ENCODE measurements at regions not wholly inside any gene's neighbourhood (a gene's known extent, or its start where the extent isn't known, plus 50 kb on each side); places are given as distances from the start of the nearest gene placed in this dataset.

- no peak for DNase-seq (ENCODE audit: low spot score)
- no CpG with 5 or more reads among the region's 5 CpGs for WGBS, 2 donors (ENCODE audit: extremely low coverage in 2 of 2, insufficient read length in 2 of 2, insufficient replicate concordance in 1 of 2)
These were observed 148.6 kb downstream of the MIS18A start for GRCh38 chr21:32130031-32130891.

GRCh38 chr21:32127081-32127480 is 151.8 kb downstream of the MIS18A start:
- DNase-seq (ENCODE audit: low spot score): no peak
- Histone ChIP-seq H3K27me3 (ENCODE audit: control insufficient read depth in 3 of 3, insufficient read depth in 3 of 3, low read depth in 1 of 3, low read length in 3 of 3) (no peaks in the 10 kb centered on the region), H3K9ac (ENCODE audit: low read depth, low read length, poor library complexity) (no peak overlapping the region), H4K91ac (ENCODE audit: low read depth, low read length, poor library complexity) (no peak overlapping the region), H3K36me3 (replicated peaks in 1 of 2; ENCODE audit: control insufficient read depth in 2 of 2, insufficient read depth in 2 of 2, low read length in 2 of 2) (no peaks in the 10 kb centered on the region), H3K23ac (ENCODE audit: low read depth, low read length, poor library complexity) (no peak overlapping the region), H2BK12ac (ENCODE audit: low read length) (no peak overlapping the region), H3K9me3 (replicated peaks in 1 of 2; ENCODE audit: control insufficient read depth in 2 of 2, insufficient read depth in 1 of 2, low read depth in 1 of 2, low read length in 2 of 2) (no peaks in the 10 kb centered on the region), H3K4me3 (ENCODE audit: low read length in 2 of 2) (no peak overlapping the region), H2BK5ac (ENCODE audit: low read length) (no peak overlapping the region), H3K79me1 (ENCODE audit: low read depth, low read length) (no peaks in the 10 kb centered on the region), H3K27ac (replicated peaks; ENCODE audit: low read length) (no peak overlapping the region), H3K14ac (ENCODE audit: low read length) (no peak overlapping the region), H4K8ac (ENCODE audit: low read depth, low read length) (no peak overlapping the region), H2BK15ac (ENCODE audit: low read length) (no peak overlapping the region), H3K4me1 (ENCODE audit: control insufficient read depth in 2 of 2, insufficient read depth in 1 of 2, low read depth in 1 of 2, low read length in 2 of 2) (no peaks in the 10 kb centered on the region), H3K4me2 (ENCODE audit: insufficient read depth, low read length, poor library complexity, severe bottlenecking) (no peak overlapping the region), H3K4ac (ENCODE audit: low read length) (no peak overlapping the region), H3K18ac (ENCODE audit: low read length) (no peak overlapping the region), H2BK120ac (ENCODE audit: low read depth, low read length) (no peak overlapping the region), H2AFZ (ENCODE audit: low read length) (no peak overlapping the region), H2AK5ac (ENCODE audit: low read depth, low read length) (no peak overlapping the region)
- no CpG with 5 or more reads among the region's 3 CpGs for WGBS, 2 donors (ENCODE audit: extremely low coverage in 2 of 2, insufficient read length in 2 of 2, insufficient replicate concordance in 1 of 2)

More at GRCh38 chr21:32130031-32130891, 148.6 kb downstream of the MIS18A start:
- no peak overlapping the region for H3K4ac ChIP-seq (ENCODE audit: low read length)
- no peak overlapping the region for H2BK120ac ChIP-seq (ENCODE audit: low read depth, low read length)
- H2BK12ac ChIP-seq (ENCODE audit: low read length): no peak overlapping the region
- H2AFZ ChIP-seq (ENCODE audit: low read length): no peak overlapping the region
- H3K27me3 ChIP-seq (ENCODE audit: control insufficient read depth in 3 of 3, insufficient read depth in 3 of 3, low read depth in 1 of 3, low read length in 3 of 3): no peaks in the 10 kb centered on the region
- no peak overlapping the region for H2AK5ac ChIP-seq (ENCODE audit: low read depth, low read length)
- H3K36me3 ChIP-seq (replicated peaks in 1 of 2; ENCODE audit: control insufficient read depth in 2 of 2, insufficient read depth in 2 of 2, low read length in 2 of 2): no peaks in the 10 kb centered on the region
- H3K27ac ChIP-seq (replicated peaks; ENCODE audit: low read length): no peak overlapping the region
- no peak overlapping the region for H2BK15ac ChIP-seq (ENCODE audit: low read length)
- no peak overlapping the region for H3K4me2 ChIP-seq (ENCODE audit: insufficient read depth, low read length, poor library complexity, severe bottlenecking)
- H3K18ac ChIP-seq (ENCODE audit: low read length): no peak overlapping the region
- no peaks in the 10 kb centered on the region for H3K79me1 ChIP-seq (ENCODE audit: low read depth, low read length)
- no peak overlapping the region for H4K8ac ChIP-seq (ENCODE audit: low read depth, low read length)
- H3K4me1 ChIP-seq (ENCODE audit: control insufficient read depth in 2 of 2, insufficient read depth in 1 of 2, low read depth in 1 of 2, low read length in 2 of 2): no peaks in the 10 kb centered on the region
- no peak overlapping the region for H3K4me3 ChIP-seq (ENCODE audit: low read length in 2 of 2)
- H4K91ac ChIP-seq (ENCODE audit: low read depth, low read length, poor library complexity): no peak overlapping the region
- H3K9me3 ChIP-seq (replicated peaks in 1 of 2; ENCODE audit: control insufficient read depth in 2 of 2, insufficient read depth in 1 of 2, low read depth in 1 of 2, low read length in 2 of 2): no peaks in the 10 kb centered on the region
- no peak overlapping the region for H3K9ac ChIP-seq (ENCODE audit: low read depth, low read length, poor library complexity)
- no peak overlapping the region for H2BK5ac ChIP-seq (ENCODE audit: low read length)
- no peak overlapping the region for H3K14ac ChIP-seq (ENCODE audit: low read length)
- no peak overlapping the region for H3K23ac ChIP-seq (ENCODE audit: low read depth, low read length, poor library complexity)

- Histone ChIP-seq H4K91ac (ENCODE audit: low read depth, low read length, poor library complexity) (no peak overlapping the region), H2BK120ac (ENCODE audit: low read depth, low read length) (no peak overlapping the region), H3K36me3 (replicated peaks in 1 of 2; ENCODE audit: control insufficient read depth in 2 of 2, insufficient read depth in 2 of 2, low read length in 2 of 2) (no peaks in the 10 kb centered on the region), H2BK15ac (ENCODE audit: low read length) (no peak overlapping the region), H3K27me3 (ENCODE audit: control insufficient read depth in 3 of 3, insufficient read depth in 3 of 3, low read depth in 1 of 3, low read length in 3 of 3) (no peaks in the 10 kb centered on the region), H2BK5ac (ENCODE audit: low read length) (no peak overlapping the region), H3K23ac (ENCODE audit: low read depth, low read length, poor library complexity) (no peak overlapping the region), H2BK12ac (ENCODE audit: low read length) (no peak overlapping the region), H3K4me3 (ENCODE audit: low read length in 2 of 2) (no peak overlapping the region), H3K4me2 (ENCODE audit: insufficient read depth, low read length, poor library complexity, severe bottlenecking) (no peak overlapping the region), H3K9me3 (replicated peaks in 1 of 2; ENCODE audit: control insufficient read depth in 2 of 2, insufficient read depth in 1 of 2, low read depth in 1 of 2, low read length in 2 of 2) (no peaks in the 10 kb centered on the region), H3K4me1 (ENCODE audit: control insufficient read depth in 2 of 2, insufficient read depth in 1 of 2, low read depth in 1 of 2, low read length in 2 of 2) (no peaks in the 10 kb centered on the region), H3K14ac (ENCODE audit: low read length) (no peak overlapping the region), H2AK5ac (ENCODE audit: low read depth, low read length) (no peak overlapping the region), H3K27ac (replicated peaks; ENCODE audit: low read length) (no peak overlapping the region), H4K8ac (ENCODE audit: low read depth, low read length) (no peak overlapping the region), H3K9ac (ENCODE audit: low read depth, low read length, poor library complexity) (no peak overlapping the region), H3K4ac (ENCODE audit: low read length) (no peak overlapping the region), H2AFZ (ENCODE audit: low read length) (no peak overlapping the region), H3K79me1 (ENCODE audit: low read depth, low read length) (no peaks in the 10 kb centered on the region), H3K18ac (ENCODE audit: low read length) (no peak overlapping the region)
- no CpG with 5 or more reads among the region's 2 CpGs for WGBS, 2 donors (ENCODE audit: extremely low coverage in 2 of 2, insufficient read length in 2 of 2, insufficient replicate concordance in 1 of 2)
- DNase-seq (ENCODE audit: low spot score): no peak
These were observed 156.8 kb downstream of the MIS18A start for GRCh38 chr21:32122082-32122481.

GRCh38 chr21:32120230-32120629 is 158.6 kb downstream of the MIS18A start:
- Histone ChIP-seq H3K4me2 (ENCODE audit: insufficient read depth, low read length, poor library complexity, severe bottlenecking) (no peak overlapping the region), H2BK5ac (ENCODE audit: low read length) (no peak overlapping the region), H3K9ac (ENCODE audit: low read depth, low read length, poor library complexity) (no peak overlapping the region), H4K8ac (ENCODE audit: low read depth, low read length) (no peak overlapping the region), H3K27ac (replicated peaks; ENCODE audit: low read length) (no peak overlapping the region), H3K79me1 (ENCODE audit: low read depth, low read length) (no peaks in the 10 kb centered on the region), H2BK120ac (ENCODE audit: low read depth, low read length) (no peak overlapping the region), H3K36me3 (replicated peaks in 1 of 2; ENCODE audit: control insufficient read depth in 2 of 2, insufficient read depth in 2 of 2, low read length in 2 of 2) (no peaks in the 10 kb centered on the region), H2AFZ (ENCODE audit: low read length) (no peak overlapping the region), H3K27me3 (ENCODE audit: control insufficient read depth in 3 of 3, insufficient read depth in 3 of 3, low read depth in 1 of 3, low read length in 3 of 3) (no peaks in the 10 kb centered on the region), H2BK12ac (ENCODE audit: low read length) (no peak overlapping the region), H3K4ac (ENCODE audit: low read length) (no peak overlapping the region), H3K14ac (ENCODE audit: low read length) (no peak overlapping the region), H3K23ac (ENCODE audit: low read depth, low read length, poor library complexity) (no peak overlapping the region), H2AK5ac (ENCODE audit: low read depth, low read length) (no peak overlapping the region), H2BK15ac (ENCODE audit: low read length) (no peak overlapping the region), H3K4me3 (ENCODE audit: low read length in 2 of 2) (no peak overlapping the region), H4K91ac (ENCODE audit: low read depth, low read length, poor library complexity) (no peak overlapping the region), H3K18ac (ENCODE audit: low read length) (no peak overlapping the region), H3K9me3 (replicated peaks in 1 of 2; ENCODE audit: control insufficient read depth in 2 of 2, insufficient read depth in 1 of 2, low read depth in 1 of 2, low read length in 2 of 2) (no peaks in the 10 kb centered on the region), H3K4me1 (ENCODE audit: control insufficient read depth in 2 of 2, insufficient read depth in 1 of 2, low read depth in 1 of 2, low read length in 2 of 2) (no peaks in the 10 kb centered on the region)
- WGBS, 2 donors (ENCODE audit: extremely low coverage in 2 of 2, insufficient read length in 2 of 2, insufficient replicate concordance in 1 of 2): no CpG with 5 or more reads among the region's 3 CpGs
- DNase-seq (ENCODE audit: low spot score): no peak
